Activated CD8-positive, alpha-beta memory T cell treated with anti-CD3 and anti-CD28 coated beads, Interleukin-2, amount 50 U/mL, for 1 hour (primary cell): ENCODE measurements at regions not wholly inside any gene's neighbourhood (a gene's known extent, or its start where the extent isn't known, plus 50 kb on each side); places are given as distances from the start of the nearest gene placed in this dataset.

Source experiments
- DNase-seq: peaks from one replicate; pipeline ENCODE4 v3.0.0-alpha.2; 2020; ENCODE audit errors: extremely low read depth

DNA sequence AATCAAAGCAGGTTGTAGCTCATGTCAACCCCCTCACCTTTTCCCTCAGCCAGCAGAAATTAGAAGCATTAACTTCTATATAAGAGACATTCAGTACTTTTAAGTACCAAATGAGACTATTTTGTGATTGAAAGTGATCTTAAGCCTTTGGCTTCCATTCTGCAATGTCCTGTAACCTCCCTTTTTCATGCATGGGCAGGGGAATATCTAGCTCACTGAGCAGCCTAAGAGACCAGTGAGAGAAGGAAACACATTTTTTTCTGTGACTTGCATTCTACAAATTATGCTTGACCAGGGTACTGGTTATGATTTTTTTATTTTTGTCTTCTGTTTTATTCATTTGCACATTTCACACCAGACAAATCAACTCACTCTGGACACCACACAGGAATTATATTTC is 369.6 kb downstream of the KCTD12 start:
- no peak for DNase-seq

DNA sequence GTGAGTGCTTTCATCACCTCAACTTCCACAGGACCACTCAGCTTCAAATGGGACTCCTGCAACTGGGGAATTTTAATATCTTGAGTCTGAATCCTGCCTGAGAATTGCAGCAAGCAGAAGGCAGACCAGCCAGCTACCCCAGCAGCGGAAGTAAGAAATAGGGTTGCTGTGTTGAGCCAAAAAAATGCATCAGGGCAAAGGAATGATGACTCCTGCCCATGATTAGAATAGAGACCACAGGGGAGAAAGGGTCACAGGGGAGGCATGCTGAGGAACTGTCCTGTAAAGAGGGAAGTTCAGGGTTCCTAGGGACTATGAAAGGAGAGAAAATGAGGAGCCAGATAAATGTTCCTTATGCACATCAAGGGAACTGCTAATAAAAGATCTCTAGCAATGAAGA is 370.2 kb downstream of the KCTD12 start:
- no peak for DNase-seq

DNA sequence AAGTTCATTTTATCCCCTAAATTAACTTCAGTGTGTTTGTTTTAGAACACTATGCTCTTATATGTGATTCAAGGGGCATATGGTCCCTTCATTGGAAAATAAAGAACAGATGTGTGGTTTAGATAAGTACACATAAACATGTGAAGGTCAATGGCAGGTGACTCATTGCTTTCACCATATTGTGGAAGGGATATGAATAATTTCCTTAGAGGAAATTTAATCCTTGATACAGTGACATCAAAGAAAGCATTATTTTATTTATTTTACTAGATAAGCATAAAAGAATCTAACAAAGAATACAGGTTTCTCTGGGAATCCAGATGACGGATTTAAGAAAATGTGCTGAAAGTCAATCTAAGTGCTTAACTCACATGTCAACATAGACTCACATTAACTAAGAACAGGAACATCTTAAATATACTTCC is 373.5 kb downstream of the KCTD12 start:
- no peak for DNase-seq

DNA sequence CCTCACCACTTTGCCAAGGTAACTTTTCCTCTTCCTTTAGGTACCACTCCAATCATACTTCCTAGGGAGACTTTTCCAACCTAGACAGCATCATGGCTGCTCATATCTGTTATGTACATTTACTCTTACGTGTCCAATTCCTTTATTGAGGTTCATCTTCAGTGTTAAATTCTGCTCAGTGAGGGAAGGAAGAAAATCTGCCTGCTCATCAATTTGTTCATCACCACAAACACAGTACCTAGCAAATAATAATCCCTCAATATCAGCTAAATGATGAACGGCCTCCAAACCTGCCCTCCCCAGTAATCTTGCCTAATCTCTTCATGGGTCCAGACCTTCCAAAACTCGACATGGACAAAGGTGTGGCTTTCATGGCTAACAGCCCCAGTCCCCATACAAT is 380.8 kb downstream of the KCTD12 start:
- no peak for DNase-seq

DNA sequence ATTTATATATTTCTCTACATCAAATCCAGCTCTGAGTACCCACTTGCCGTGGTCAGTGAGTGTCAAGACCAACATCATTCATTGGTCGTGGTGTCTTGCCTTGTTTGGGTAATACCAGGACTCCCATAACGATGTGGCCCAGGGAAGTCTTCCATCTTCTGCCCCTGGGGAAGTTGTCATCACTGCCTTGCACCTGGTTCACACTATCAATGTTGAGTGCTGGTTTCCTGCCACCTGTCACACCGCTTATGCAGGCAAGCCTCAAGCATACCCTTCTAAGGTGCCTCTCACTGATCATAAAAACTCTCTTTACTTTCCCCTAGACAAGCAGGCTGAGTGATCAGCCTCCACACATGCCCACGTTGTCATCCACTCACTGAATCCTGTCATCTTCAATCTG is 382.4 kb downstream of the KCTD12 start:
- no peak for DNase-seq

DNA sequence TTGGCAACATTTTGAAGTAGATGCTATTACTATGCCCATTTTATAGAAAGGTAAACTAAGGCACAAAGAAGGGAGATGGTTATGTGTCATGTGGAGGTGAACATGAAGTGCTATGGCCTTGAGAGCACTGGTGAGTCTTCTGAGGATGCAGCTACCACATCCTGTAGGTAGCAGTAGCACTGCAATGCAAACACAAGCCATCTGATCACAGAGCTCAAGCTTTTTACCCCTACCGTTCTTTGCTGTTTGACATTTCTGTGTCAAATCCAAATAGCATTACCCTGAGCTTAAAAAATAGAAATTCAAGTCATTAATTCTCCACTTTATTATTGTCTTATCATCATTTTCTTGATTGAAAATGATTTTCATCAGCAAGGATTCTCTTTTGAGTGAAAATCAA is 382.9 kb downstream of the KCTD12 start:
- no peak for DNase-seq

DNA sequence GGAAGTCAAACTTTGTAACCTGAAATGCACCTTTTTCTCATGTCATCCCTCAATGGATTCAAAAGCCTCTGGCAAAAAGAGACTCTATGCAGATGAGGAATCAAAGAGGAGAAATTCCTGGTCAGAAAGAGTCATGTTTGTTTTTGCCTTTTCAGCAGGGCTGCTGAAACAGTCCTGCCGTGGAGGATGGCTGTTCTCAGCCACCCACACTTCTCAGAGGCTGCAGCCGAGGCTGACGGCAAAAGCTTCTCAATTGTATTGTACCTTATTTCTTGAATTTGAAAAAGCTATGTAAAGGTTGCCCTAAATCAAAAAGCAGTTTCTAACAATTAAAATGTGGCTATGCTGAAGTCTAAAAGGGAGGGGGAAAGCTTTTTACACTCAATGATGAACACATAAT is 385.3 kb downstream of the KCTD12 start:
- no peak for DNase-seq

DNA sequence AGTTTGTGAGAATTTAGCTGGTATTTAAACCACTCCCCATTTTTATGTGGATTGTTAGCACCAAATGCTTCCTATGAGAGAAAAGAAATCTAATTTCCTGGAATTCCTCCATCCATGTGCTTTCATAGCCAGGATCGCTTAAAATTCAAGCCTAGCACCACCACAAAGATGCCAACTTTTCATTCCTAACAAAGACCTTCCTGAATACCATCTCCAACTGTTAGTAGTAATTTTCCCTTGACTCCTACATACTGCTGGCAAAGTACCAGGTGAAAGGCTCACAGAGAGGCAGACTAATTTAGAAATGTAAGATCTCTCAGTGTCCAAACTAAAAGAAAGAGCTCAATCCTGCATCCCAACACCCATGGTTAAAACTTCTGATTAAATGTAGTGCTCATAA is 386.3 kb downstream of the KCTD12 start:
- no peak for DNase-seq

DNA sequence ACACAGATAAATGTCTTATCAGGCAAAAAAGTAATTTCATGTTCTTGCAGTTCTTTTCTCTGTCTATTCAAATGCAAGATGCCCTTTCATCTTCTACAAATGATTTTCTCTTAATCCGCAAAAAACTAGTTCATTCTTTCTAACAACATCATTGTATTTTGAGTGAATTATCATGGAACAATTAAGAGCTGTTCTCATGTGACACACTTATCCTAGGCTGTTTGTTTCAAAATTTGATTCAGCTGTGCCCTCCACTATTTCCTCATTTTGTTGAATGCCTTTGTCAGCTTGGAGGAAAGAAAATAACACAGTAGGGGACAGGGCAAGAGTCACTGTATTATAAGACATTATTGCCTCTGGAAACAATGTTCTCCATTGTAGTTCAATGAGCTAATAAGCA is 396.9 kb downstream of the KCTD12 start:
- DNase-seq, result no peak

DNA sequence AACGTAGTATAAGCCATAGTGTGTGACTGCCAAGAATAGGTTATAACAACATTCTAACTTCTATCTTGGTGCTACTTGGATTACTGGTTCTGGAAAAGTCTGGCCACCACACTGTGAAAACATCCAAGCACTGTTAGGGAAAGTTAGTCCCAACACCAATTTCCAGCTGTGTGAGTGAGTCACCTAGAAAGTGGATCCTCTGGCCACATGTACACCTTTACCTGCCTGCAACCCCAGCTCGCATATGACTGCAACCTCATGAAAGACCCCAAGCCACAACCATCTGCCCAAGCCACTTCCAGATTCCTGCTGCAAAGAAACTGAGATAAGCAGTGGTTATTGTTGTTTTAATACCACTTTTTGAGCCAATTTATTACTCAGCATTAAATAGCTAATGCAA is 404.5 kb downstream of the KCTD12 start:
- DNase-seq, result no peak

DNA sequence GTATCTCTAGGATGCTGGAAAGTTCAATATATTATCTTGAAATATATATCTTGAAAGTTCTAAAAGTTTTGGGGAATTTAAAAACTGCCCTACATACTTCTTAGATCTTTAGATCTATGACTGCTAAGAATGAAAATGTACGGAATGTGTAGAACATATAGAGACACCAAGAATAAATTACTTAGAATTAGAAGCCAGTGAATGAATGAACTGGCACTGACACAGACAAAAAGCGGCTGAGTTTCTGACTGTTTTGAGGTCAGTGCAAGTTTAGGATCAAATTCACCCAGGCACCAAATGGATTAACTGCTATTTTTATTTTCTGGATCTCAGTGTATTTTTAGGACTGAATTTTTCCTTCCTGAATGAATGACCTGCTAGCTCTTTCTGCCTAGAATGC is 411.2 kb downstream of the KCTD12 start:
- no peak for DNase-seq

DNA sequence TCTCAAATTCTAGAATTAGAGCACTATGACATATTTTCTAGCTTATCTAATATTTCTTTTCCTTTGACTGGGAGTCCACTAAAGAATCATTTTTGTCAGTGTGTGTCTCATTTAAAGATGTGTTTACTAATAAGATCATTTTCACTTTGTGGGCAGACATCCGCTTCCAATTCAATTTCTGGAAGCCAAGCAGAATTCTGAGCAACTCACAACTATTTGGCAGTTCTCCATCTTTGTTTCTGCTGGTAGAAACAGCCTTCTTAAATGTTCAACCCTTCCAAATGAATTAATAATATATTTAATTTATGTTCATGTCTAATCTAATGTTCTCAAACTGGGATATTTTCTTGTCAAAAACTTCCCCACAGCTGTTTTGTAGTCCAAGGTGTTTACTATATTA is 411.8 kb downstream of the KCTD12 start:
- no peak for DNase-seq

DNA sequence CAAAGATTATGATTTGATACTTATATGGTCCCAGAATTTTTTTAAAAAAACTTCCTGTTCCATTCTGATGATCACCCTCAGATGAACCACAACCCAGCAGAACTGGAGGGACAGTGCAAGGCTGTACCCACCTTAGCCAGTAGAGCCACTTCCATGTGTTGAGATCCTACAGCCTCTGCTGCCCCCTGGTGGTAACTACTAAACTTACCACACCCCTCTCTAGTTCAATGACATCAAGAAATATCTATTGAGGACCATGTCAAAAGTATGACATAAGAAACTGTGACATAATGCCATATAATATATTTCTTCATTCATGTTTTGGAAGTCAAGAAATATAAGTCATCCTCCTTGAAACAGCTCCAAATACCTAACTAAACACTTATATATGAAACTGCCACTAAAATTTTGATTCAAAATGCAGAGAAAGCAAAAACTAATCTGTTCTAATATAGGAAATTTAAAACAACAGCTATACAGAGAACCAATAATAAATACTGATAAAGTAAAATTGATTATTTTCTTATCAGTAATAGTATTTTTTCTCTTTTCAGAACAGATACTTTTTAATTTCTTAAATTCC is 412.6 kb downstream of the KCTD12 start:
- peak; percentile 44 for DNase-seq

DNA sequence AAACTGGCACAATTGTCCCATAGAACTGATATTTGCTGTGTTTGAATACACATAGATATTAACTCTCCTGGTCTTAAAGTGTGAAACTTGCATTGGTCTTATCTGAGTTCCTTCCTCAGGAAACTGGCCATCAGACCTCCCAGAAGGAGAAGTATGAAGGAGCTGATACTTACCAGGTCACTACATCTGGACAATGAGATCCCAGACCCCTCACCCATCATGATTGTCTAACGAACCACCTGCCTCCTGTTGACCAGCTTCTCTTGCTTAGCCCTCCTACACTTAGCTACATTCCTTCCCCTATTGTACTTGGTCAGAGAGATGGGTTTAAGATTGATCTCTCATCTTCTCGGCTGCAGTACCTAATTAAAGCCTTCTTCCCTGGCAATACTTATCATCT is 413.3 kb downstream of the KCTD12 start:
- no peak for DNase-seq

DNA sequence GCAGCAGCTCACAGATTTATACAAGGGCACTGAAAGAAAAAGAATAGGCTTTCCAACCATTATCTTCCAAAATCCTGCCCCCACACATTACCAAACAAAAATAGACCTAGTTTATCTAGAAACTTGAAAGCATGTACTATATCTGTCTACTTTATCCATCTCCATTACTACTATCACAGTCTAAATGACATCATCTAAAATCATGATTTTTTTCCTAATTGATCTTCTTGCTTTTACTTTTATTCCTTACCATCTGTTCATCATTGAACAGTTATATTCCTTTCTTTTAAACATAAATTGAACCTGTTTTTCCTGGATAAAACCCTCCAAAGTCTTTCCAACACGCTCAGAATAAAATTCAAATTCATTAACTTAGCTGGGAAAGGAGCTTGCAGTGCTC is 414.7 kb downstream of the KCTD12 start:
- DNase-seq, result no peak

DNA sequence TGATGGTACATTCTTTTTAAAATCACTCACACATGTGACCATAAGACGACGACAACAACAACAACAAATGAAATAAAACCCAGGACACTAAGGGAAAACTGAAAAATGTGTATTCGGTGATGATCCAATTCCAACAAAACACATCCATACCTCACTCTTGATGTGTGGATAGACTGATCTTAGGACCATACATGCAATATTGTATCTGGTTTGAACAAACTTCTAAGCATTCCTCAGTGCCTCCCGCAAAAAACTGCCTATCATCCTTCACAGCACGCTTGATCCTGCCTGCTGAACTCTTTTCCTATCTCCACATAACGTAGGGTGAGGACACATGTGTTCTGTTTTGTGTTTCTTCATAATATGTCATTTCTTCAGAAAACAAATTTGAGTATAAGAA is 415.2 kb downstream of the KCTD12 start:
- DNase-seq, result no peak

DNA sequence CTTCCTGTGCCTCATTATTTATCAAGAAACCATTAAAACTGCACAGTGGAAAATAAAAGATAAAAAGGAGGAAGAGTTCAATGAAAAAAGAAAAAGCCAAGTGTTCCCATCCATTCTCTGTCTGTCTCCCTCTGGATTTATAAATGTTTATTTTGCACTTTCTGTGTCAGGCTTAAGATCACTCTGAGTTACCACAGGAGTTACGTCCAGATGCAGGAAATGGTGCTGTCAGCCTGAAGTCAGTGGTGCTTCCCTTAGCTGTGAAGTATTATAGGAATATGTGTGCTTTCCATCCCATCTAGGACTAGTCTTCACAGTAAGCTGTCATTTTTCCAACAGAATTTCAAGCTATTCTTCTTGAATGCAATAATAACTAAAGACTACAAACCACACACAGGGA is 420.2 kb downstream of the KCTD12 start:
- DNase-seq, result no peak

DNA sequence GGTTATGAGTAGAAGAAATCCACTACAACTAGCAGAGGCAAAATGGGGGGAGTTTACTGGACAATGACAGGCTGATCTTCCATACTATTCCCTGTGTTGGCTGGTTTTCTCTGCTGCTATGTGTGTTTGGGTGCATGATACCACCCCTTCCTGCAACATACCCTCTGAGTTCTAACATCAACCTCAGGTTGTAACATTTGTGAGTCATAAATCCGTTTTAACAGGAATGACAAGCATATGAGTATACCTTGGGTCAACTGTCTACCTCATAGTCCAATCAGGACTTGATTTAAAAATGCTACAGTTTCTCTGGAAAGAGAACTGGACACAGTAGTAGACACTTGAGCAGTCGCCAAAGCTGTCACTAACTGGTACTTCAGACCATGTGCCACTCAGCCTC is 422.9 kb downstream of the KCTD12 start:
- no peak for DNase-seq

DNA sequence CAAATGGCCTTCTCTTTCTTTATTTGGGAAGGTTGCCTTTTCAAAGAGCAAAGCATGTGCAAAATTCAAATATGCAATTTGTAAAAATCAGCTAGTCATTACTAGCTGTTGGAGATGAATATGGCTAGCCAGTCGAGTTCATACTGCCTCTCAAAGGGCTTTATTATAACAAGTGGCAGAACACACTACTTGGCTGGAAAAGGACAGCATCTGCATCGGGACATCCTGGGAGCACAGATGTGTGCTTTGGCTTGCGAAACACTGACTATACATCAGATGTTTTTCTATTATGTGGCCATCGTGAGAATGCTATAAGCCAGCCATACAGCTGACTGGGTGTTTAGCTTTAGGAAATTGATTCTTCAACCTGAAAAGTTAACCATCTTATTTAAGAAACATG is 424.2 kb downstream of the KCTD12 start:
- DNase-seq, result no peak

DNA sequence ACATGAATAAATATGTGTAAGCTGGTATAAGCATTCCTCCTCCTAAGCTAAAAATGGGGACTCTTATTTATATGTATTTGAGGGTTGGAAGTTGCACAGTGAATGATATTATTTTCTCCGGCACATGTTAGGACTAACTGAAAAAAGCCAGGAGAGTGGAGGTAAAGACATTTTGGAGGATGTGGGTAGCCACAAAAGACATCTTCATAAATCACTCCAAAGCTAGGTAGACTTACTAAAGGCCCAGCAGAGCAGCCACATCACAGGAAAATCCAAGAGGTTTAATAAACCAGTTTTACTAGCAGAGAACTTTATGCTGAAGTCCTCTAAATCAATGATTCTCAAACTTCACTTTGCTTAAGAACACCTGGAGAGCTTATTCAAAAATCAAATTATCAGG is 424.7 kb downstream of the KCTD12 start:
- DNase-seq, result no peak

DNA sequence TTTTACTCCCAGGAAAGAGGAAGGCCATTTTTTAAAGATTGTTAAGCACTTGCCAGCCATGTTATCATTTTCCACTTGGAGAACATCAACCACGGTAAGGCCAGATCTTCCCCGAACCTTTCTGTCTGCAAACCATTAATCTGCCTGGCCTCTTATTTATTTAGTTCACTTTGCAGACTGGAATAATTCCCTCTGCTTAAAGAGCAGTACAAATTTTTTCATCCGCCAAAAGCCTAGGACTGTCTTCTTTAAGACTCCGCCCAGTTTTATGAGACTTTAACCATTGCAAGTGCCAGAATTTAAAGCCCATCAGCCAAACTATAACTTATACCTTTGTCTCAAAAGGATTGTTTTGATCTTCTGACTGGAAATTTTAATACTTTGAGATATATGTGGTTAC is 426.3 kb downstream of the KCTD12 start:
- no peak for DNase-seq

DNA sequence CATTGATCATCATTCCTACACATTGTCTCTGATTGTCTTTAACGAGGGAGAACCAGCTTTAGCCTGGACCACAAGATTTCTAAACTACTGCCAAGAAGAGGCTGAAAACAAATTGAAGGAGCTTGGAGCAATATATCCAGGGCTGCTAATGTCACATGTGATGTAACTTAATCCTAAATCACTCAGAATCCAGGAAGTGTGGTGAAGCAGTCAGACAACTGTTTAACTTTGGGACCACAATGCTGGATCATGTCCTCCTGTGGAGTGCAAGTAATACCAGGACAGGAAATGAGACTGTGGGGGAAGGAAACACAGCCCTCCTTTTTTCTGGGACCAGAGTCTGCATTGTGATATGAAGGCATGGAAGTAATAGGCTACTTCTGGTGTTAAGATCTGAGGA is 430.2 kb downstream of the KCTD12 start:
- no peak for DNase-seq

DNA sequence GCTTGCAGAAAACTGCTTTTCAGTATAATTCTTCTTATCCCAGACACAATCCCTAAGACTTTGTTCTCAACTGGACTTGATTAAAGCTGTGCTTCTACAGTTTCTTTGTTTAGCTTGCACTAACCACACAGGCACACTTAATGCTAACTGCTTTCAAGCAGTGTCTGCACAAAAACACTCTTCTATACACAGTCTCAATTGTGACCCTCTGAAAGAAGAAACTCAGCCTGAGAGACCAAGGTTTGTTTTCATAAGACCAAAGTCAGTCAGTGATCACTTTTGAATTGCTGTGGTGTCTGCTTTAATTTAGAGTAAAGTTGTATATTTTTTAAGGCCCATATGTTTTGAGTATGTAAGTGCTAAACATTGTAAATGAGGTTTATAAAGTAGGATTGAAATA is 431.2 kb downstream of the KCTD12 start:
- DNase-seq, result no peak

DNA sequence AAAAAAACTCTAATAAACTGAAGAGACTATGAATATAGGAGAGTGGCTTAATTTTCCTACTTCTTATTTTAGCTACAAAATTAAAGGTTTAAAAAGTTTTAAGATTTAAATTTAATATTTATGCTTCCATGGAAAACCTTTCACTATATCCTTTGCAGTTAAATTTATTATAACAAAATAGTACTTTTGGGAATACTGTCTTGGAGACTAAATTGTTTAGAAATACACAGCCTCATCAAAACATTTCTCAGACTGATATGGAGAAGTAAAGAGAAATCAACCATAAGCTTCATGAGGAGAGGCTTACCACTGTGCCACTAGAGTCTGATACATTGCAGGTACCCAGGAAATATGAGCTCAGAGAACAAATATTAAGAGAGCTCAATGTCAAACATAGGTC is 436.5 kb downstream of the KCTD12 start:
- no peak for DNase-seq

DNA sequence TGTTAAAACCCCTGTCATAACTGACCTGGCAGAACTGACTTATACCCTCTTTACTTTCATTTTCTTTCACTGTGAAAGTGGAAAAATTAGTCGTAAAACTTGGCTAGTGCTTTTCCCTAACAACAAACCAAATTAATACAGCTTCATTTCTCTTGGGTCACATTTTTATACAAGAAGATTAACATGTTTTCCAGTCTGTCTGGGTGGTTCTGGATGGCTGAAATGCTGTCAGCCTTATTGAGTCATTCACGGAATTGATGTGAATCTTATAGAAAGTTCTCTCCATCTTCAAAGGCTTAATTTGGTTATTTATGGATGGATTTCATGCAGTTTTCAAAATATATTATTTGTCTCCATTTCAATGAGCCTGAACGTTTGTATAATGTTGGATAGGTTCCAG is 440.0 kb downstream of the KCTD12 start:
- no peak for DNase-seq
